Endothelial cell of umbilical vein (primary cell): ENCODE measurements at regions not wholly inside any gene's neighbourhood (a gene's known extent, or its start where the extent isn't known, plus 50 kb on each side); places are given as distances from the start of the nearest gene placed in this dataset.
"Not testable (repeated sequence)": the region's sequence is repeated elsewhere in the genome, so short reads cannot be mapped to it uniquely, and the experiment has no call there.

Source experiments
- BruUV-seq: library from RNA; stranded (reverse); fragments of 400-500 nt; replicated peaks from 2 replicates; lab custom pipeline; 2021; lab: Mats Ljungman, UMichigan
- CTCF ChIA-PET: fragments of 300-600, 350-600 bp; sonication (Branson Sonifier 250); formaldehyde crosslinking; loops from one replicate; lab custom pipeline; 2021; ENCODE audit warnings: antibody characterized with exemption, inconsistent platforms; lab: Charles Lee
- POLR2A ChIA-PET: fragments of 300-600, 350-600 bp; sonication (Branson Sonifier 250); formaldehyde crosslinking; loops from one replicate; lab custom pipeline; 2021; ENCODE audit warnings: antibody characterized with exemption, inconsistent platforms; lab: Charles Lee
- DNase-seq: peaks from one replicate; pipeline ENCODE4 v3.0.0-alpha.2; 2011; ENCODE audit warnings: low read depth, low spot score
- FAIRE-seq: peaks from 2 replicates; lab custom pipeline; 2011; peaks lifted over from hg19 to GRCh38; lab: Jason Lieb, UNC
- H2AFZ ChIP-seq: 2 replicates; pipeline ENCODE4 v1.6.0; 2012; ENCODE audit warnings: low read depth, low read length, control low read depth, inconsistent platforms
- H3K27ac ChIP-seq: 2 replicates; pipeline ENCODE4 v1.5.1; 2011; ENCODE audit warnings: low read depth, mild to moderate bottlenecking, control low read depth, low read length, moderate library complexity; ENCODE audit not compliant: insufficient read depth
- H3K27me3 ChIP-seq, 2 experiments: 2 replicates each; pipeline versions ENCODE4 v1.6.0 to v1.6.1; 2011; ENCODE audit warnings: low read length in 2 of 2, mixed read lengths in 1 of 2; ENCODE audit not compliant: control insufficient read depth in 2 of 2, insufficient read depth in 2 of 2
- H3K36me3 ChIP-seq, 2 experiments: 2 replicates in 1 of 2; 3 replicates in 1 of 2; pipeline ENCODE4 v1.5.1; 2011; ENCODE audit warnings: low read length in 2 of 2, mild to moderate bottlenecking in 1 of 2, moderate library complexity in 1 of 2; ENCODE audit not compliant: control insufficient read depth in 2 of 2, insufficient read depth in 2 of 2; ENCODE audit errors: extremely low read depth in 1 of 2
- H3K4me1 ChIP-seq: 3 replicates; pipeline ENCODE4 v1.5.1; 2011; ENCODE audit warnings: mild to moderate bottlenecking, low read length; ENCODE audit not compliant: control insufficient read depth, insufficient read depth; ENCODE audit errors: extremely low read depth
- H3K4me2 ChIP-seq: 2 replicates; pipeline ENCODE4 v1.6.1; 2011; ENCODE audit warnings: low read length, control low read depth, mixed read lengths; ENCODE audit not compliant: insufficient read depth
- H3K4me3 ChIP-seq, 3 experiments: fragments of 200-600 bp in 1 of 3; sonication (generic), shearing (Covaris generic) in 1 of 3; replicated peaks in 1 of 3; 2 replicates each; pipeline ENCODE4 v1.5.1; 2011 to 2016; ENCODE audit warnings: control low read depth in 3 of 3, low read length in 3 of 3, mild to moderate bottlenecking in 2 of 3, inconsistent platforms in 1 of 3, low read depth in 1 of 3, moderate library complexity in 1 of 3; ENCODE audit not compliant: insufficient read depth in 1 of 3
- H3K79me2 ChIP-seq: 2 replicates; pipeline ENCODE4 v1.6.0; 2012; ENCODE audit warnings: low read length, inconsistent platforms; ENCODE audit not compliant: control insufficient read depth, insufficient read depth
- H3K9ac ChIP-seq: replicated peaks from 2 replicates; pipeline ENCODE3; 2011; ENCODE audit warnings: low read length, control low read depth; ENCODE audit not compliant: insufficient read depth; ENCODE audit errors: extremely low read depth
- H3K9me1 ChIP-seq: replicated peaks from 3 replicates; pipeline ENCODE4 v1.6.0; 2011; ENCODE audit warnings: mild to moderate bottlenecking, low read length; ENCODE audit not compliant: control insufficient read depth, insufficient read depth; ENCODE audit errors: extremely low read depth
- H3K9me3 ChIP-seq: replicated peaks from 2 replicates; pipeline ENCODE4 v1.5.1; 2012; ENCODE audit warnings: low read length, inconsistent platforms; ENCODE audit not compliant: control insufficient read depth, insufficient read depth
- H4K20me1 ChIP-seq: replicated peaks from 2 replicates; pipeline ENCODE3; 2011; ENCODE audit warnings: mild to moderate bottlenecking, low read length; ENCODE audit not compliant: control insufficient read depth, insufficient read depth; ENCODE audit errors: extremely low read depth
- CTCF ChIP-seq, 2 donors: IDR thresholded peaks; 1 replicate in 1 of 2; 2 replicates in 1 of 2; pipeline ENCODE4 v1.5.1; 2011; ENCODE audit warnings: low read length in 2 of 2, mild to moderate bottlenecking in 2 of 2, moderate library complexity in 2 of 2, control low read depth in 1 of 2, inconsistent platforms in 1 of 2, low read depth in 1 of 2; ENCODE audit not compliant: insufficient read depth in 1 of 2; ENCODE audit errors: extremely low read depth in 1 of 2
- EZH2 ChIP-seq: IDR thresholded peaks from 2 replicates; pipeline ENCODE4 v1.6.1; 2012; ENCODE audit warnings: borderline replicate concordance, low read depth, mild to moderate bottlenecking, moderate library complexity, low read length, inconsistent platforms; ENCODE audit not compliant: severe bottlenecking
- FOS ChIP-seq: IDR thresholded peaks from 2 replicates; pipeline ENCODE4 v1.6.1; 2011; ENCODE audit warnings: mild to moderate bottlenecking, low read length, moderate library complexity, borderline replicate concordance; ENCODE audit not compliant: insufficient read depth
- GATA2 ChIP-seq: IDR thresholded peaks from 2 replicates; pipeline ENCODE4 v1.7.0; 2011; ENCODE audit warnings: low read depth, mild to moderate bottlenecking, moderate library complexity, mixed read lengths, low read length; ENCODE audit not compliant: insufficient read length, insufficient read depth
- JUN ChIP-seq: IDR thresholded peaks from 2 replicates; pipeline ENCODE4 v1.6.1; 2011; ENCODE audit warnings: borderline replicate concordance, low read depth; ENCODE audit not compliant: insufficient read length, insufficient read depth
- MAX ChIP-seq: IDR thresholded peaks from 2 replicates; pipeline ENCODE4 v1.6.1; 2011; ENCODE audit not compliant: insufficient read depth, insufficient read length
- MYC ChIP-seq: IDR thresholded peaks from one replicate; pipeline ENCODE4 v1.6.1; 2011; ENCODE audit warnings: mild to moderate bottlenecking, low read depth, low read length
- POLR2A ChIP-seq: IDR thresholded peaks from 2 replicates; pipeline ENCODE4 v1.6.1; 2012; ENCODE audit warnings: low read depth, mild to moderate bottlenecking, control low read depth, low read length
- POLR2AphosphoS5 ChIP-seq: IDR thresholded peaks from 2 replicates; pipeline ENCODE4 v1.6.1; 2012; ENCODE audit warnings: low read depth, mild to moderate bottlenecking, control low read depth, low read length, moderate library complexity; ENCODE audit not compliant: insufficient read depth
- dilution Hi-C: fragments of 300-500 bp; cut with MboI; formaldehyde crosslinking; loops from one replicate; pipeline ENCODE4 v1.15.0; 2019; ENCODE audit warnings: low sequenced_read_pairs; ENCODE audit not compliant: extremely low pct_ligation_motif_present
- intact Hi-C: fragments of 100-400 bp; cut with micrococcal nuclease; formaldehyde crosslinking; loops from one replicate; pipeline ENCODE4 v1.10.0; 2022

- dilution Hi-C loops, result no loop called here
- no peak for FAIRE-seq
Observed at GRCh38 chr11:16505481-16505880, 149.1 kb upstream of the SOX6 start.

GRCh38 chr11:16503891-16504290 lies 147.5 kb upstream of the SOX6 start:
- dilution Hi-C loops, H3K36me3 ChIP-seq, H3K27me3 ChIP-seq, H3K9ac ChIP-seq, H3K79me2 ChIP-seq, FAIRE-seq, POLR2A ChIA-PET, intact Hi-C loops, H3K4me2 ChIP-seq, H3K27ac ChIP-seq, H3K4me1 ChIP-seq, H3K4me3 ChIP-seq, H2AFZ ChIP-seq, DNase-seq, H4K20me1 ChIP-seq, BruUV-seq, H3K9me3 ChIP-seq, H3K9me1 ChIP-seq: not testable (repeated sequence)
- CTCF ChIA-PET, result interaction anchor here (0.6 kb wide), 1 partner anchor 130 kb away, joined by 3 read pairs; no protein-coding TSS in a partner anchor

More at GRCh38 chr11:16505481-16505880, 149.1 kb upstream of the SOX6 start:
- Histone ChIP-seq H3K9me3 (no peaks in the 10 kb centered on the region), H4K20me1 (no peaks in the 10 kb centered on the region), H3K9ac (no peak overlapping the region), H3K4me3 (no peak overlapping the region), H3K27ac (no peak overlapping the region), H3K27me3 (no peaks in the 10 kb centered on the region), H3K9me1 (no peaks in the 10 kb centered on the region), H3K4me1 (no peaks in the 10 kb centered on the region), H2AFZ (no peak overlapping the region), H3K79me2 (no peaks in the 10 kb centered on the region), H3K36me3 (no peaks in the 10 kb centered on the region), H3K4me2 (no peak overlapping the region)
- TF ChIP-seq JUN, result no peak
- TF ChIP-seq POLR2A, result no peak
- no peak for TF ChIP-seq POLR2AphosphoS5
- TF ChIP-seq CTCF (IDR thresholded peaks at IDR 0.05; ENCODE audit: extremely low read depth in 1 of 2, insufficient read depth in 1 of 2, low read depth in 1 of 2, low read length in 2 of 2), result no peak
- TF ChIP-seq GATA2, result no peak
- no peak for TF ChIP-seq MAX
- TF ChIP-seq EZH2, result no peak
- TF ChIP-seq FOS, result no peak
- no peak for TF ChIP-seq MYC
- BruUV-seq, result no TSS peak
- CTCF ChIA-PET, result no interaction called here
- DNase-seq, result no peak
- POLR2A ChIA-PET, result no interaction called here
- intact Hi-C loops, result no loop called here
